ENCODE measurements at regions not wholly inside any gene's neighbourhood (a gene's known extent, or its start where the extent isn't known, plus 50 kb on each side); places are given as distances from the start of the nearest gene placed in this dataset.

- Histone ChIP-seq H3K4me1 (ENCODE audit: control insufficient read depth in 1 of 2, extremely low read depth in 1 of 2, insufficient read depth in 2 of 2, low read length in 2 of 2) (no peaks in the 10 kb centered on the region), H3K4me3 (ENCODE audit: control insufficient read depth in 1 of 2, extremely low read depth in 1 of 2, low read length in 1 of 2) (no peak overlapping the region), H3K27ac (ENCODE audit: low read length) (no peak overlapping the region), H3K27me3 (replicated peaks in 1 of 2; ENCODE audit: control insufficient read depth in 2 of 2, extremely low read depth in 1 of 2, insufficient read depth in 2 of 2, low read length in 1 of 2) (peaks cover 0 to 23% of the 10 kb centered on the region in 2 experiments), H3K9me3 (no peaks in the 10 kb centered on the region), H3K36me3 (ENCODE audit: control insufficient read depth in 2 of 2, extremely low read depth in 1 of 2, insufficient read depth in 1 of 2, low read length in 1 of 2) (no peaks in the 10 kb centered on the region)
- Mint-ChIP-seq H3K27ac (no peak overlapping the region), H3K4me3 (no peak overlapping the region), H3K36me3 (no peaks in the 10 kb centered on the region), H3K4me1 (no peaks in the 10 kb centered on the region), H3K27me3 (peaks cover 0 to 6% of the 10 kb centered on the region in 2 donors), H3K9me3 (no peaks in the 10 kb centered on the region)
- ChIA-PET POLR2A (interaction anchor here in 1 of 2 donors (0.6 kb wide), 1 partner anchor 49 kb away, joined by 17 read pairs; no protein-coding TSS in a partner anchor), CTCF (no interaction called here)
- whole genome bisulfite sequencing (ENCODE audit: insufficient coverage), result 90% methylated on average over 6 of the region's 9 CpGs
- DNase-seq, result no peak
- no peak for ATAC-seq (replicated peaks in 1 of 4)
Measured at GRCh38 chr7:3193379-3194120, 107.5 kb upstream of the SDK1 start.

- ATAC-seq (replicated peaks in 1 of 4) (no peak), DNase-seq (no peak)
- no peak overlapping the region for H3K4me3 Mint-ChIP-seq
- H3K9me3 Mint-ChIP-seq, result peaks cover 0 to 4% (median 0%) of the 10 kb centered on the region in 3 donors
- H3K4me1 ChIP-seq (ENCODE audit: control insufficient read depth in 1 of 2, extremely low read depth in 1 of 2, insufficient read depth in 2 of 2, low read length in 2 of 2), result no peaks in the 10 kb centered on the region
- CTCF ChIA-PET, result no interaction called here
- no peaks in the 10 kb centered on the region for H3K36me3 Mint-ChIP-seq
- H3K4me1 Mint-ChIP-seq, result no peaks in the 10 kb centered on the region
- H3K27ac ChIP-seq (ENCODE audit: low read length), result no peak overlapping the region
- WGBS (ENCODE audit: insufficient coverage), result 93% methylated on average over 6 of the region's 7 CpGs
- peaks cover 0 to 6% of the 10 kb centered on the region in 2 donors for H3K27me3 Mint-ChIP-seq
- no peaks in the 10 kb centered on the region for H3K9me3 ChIP-seq
- no peaks in the 10 kb centered on the region for H3K36me3 ChIP-seq (ENCODE audit: control insufficient read depth in 2 of 2, extremely low read depth in 1 of 2, insufficient read depth in 1 of 2, low read length in 1 of 2)
- H3K27ac Mint-ChIP-seq, result no peak overlapping the region
- peaks cover 0 to 17% of the 10 kb centered on the region in 2 experiments for H3K27me3 ChIP-seq (replicated peaks in 1 of 2; ENCODE audit: control insufficient read depth in 2 of 2, extremely low read depth in 1 of 2, insufficient read depth in 2 of 2, low read length in 1 of 2)
- POLR2A ChIA-PET, result no interaction called here
- no peak overlapping the region for H3K4me3 ChIP-seq (ENCODE audit: control insufficient read depth in 1 of 2, extremely low read depth in 1 of 2, low read length in 1 of 2)
Measured at GRCh38 chr7:3194501-3195141, 106.4 kb upstream of the SDK1 start.

- H3K9me3 Mint-ChIP-seq, result peaks cover 0 to 6% (median 0%) of the 10 kb centered on the region in 3 donors
- Histone ChIP-seq H3K4me3 (ENCODE audit: control insufficient read depth in 1 of 2, extremely low read depth in 1 of 2, low read length in 1 of 2) (no peak overlapping the region), H3K36me3 (ENCODE audit: control insufficient read depth in 2 of 2, extremely low read depth in 1 of 2, insufficient read depth in 1 of 2, low read length in 1 of 2) (no peaks in the 10 kb centered on the region), H3K9me3 (no peaks in the 10 kb centered on the region), H3K4me1 (ENCODE audit: control insufficient read depth in 1 of 2, extremely low read depth in 1 of 2, insufficient read depth in 2 of 2, low read length in 2 of 2) (no peaks in the 10 kb centered on the region), H3K27me3 (replicated peaks in 1 of 2; ENCODE audit: control insufficient read depth in 2 of 2, extremely low read depth in 1 of 2, insufficient read depth in 2 of 2, low read length in 1 of 2) (peaks cover 0 to 17% of the 10 kb centered on the region in 2 experiments), H3K27ac (ENCODE audit: low read length) (no peak overlapping the region)
- 89% methylated on average over 4 of the region's 6 CpGs for WGBS (ENCODE audit: insufficient coverage)
- CTCF ChIA-PET, result no interaction called here
- H3K4me1 Mint-ChIP-seq, result no peaks in the 10 kb centered on the region
- DNase-seq (no peak), ATAC-seq (replicated peaks in 1 of 4) (no peak)
- no peaks in the 10 kb centered on the region for H3K36me3 Mint-ChIP-seq
- no peak overlapping the region for H3K27ac Mint-ChIP-seq
- no peak overlapping the region for H3K4me3 Mint-ChIP-seq
- peaks cover 0 to 4% of the 10 kb centered on the region in 2 donors for H3K27me3 Mint-ChIP-seq
- POLR2A ChIA-PET, result no interaction called here
Measured at GRCh38 chr7:3195160-3195559, 105.9 kb upstream of the SDK1 start.

- peaks cover 0 to 4% of the 10 kb centered on the region in 2 donors for H3K27me3 Mint-ChIP-seq
- H3K36me3 ChIP-seq (ENCODE audit: control insufficient read depth in 2 of 2, extremely low read depth in 1 of 2, insufficient read depth in 1 of 2, low read length in 1 of 2), result no peaks in the 10 kb centered on the region
- no peak overlapping the region for H3K27ac Mint-ChIP-seq
- ATAC-seq (replicated peaks in 1 of 4) (no peak), DNase-seq (no peak)
- no peaks in the 10 kb centered on the region for H3K9me3 ChIP-seq
- H3K4me3 Mint-ChIP-seq, result no peak overlapping the region
- CTCF ChIA-PET, result no interaction called here
- 81% methylated on average over 19 of the region's 21 CpGs for WGBS (ENCODE audit: insufficient coverage)
- H3K9me3 Mint-ChIP-seq, result peaks cover 0 to 6% (median 0%) of the 10 kb centered on the region in 3 donors
- POLR2A ChIA-PET, result interaction anchor here in 1 of 2 donors (0.6 kb wide), 1 partner anchor 17 kb away, joined by 7 read pairs; no protein-coding TSS in a partner anchor
- no peaks in the 10 kb centered on the region for H3K4me1 ChIP-seq (ENCODE audit: control insufficient read depth in 1 of 2, extremely low read depth in 1 of 2, insufficient read depth in 2 of 2, low read length in 2 of 2)
- H3K27ac ChIP-seq (ENCODE audit: low read length), result no peak overlapping the region
- no peaks in the 10 kb centered on the region for H3K4me1 Mint-ChIP-seq
- H3K4me3 ChIP-seq (ENCODE audit: control insufficient read depth in 1 of 2, extremely low read depth in 1 of 2, low read length in 1 of 2), result no peak overlapping the region
- H3K27me3 ChIP-seq (replicated peaks in 1 of 2; ENCODE audit: control insufficient read depth in 2 of 2, extremely low read depth in 1 of 2, insufficient read depth in 2 of 2, low read length in 1 of 2), result peaks cover 0 to 17% of the 10 kb centered on the region in 2 experiments
- H3K36me3 Mint-ChIP-seq, result no peaks in the 10 kb centered on the region
Measured at GRCh38 chr7:3196629-3197400, 104.2 kb upstream of the SDK1 start.

GRCh38 chr7:3197567-3198213 is 103.4 kb upstream of the SDK1 start:
- H3K27ac Mint-ChIP-seq, result no peak overlapping the region
- Histone ChIP-seq H3K4me3 (ENCODE audit: control insufficient read depth in 1 of 2, extremely low read depth in 1 of 2, low read length in 1 of 2) (no peak overlapping the region), H3K4me1 (ENCODE audit: control insufficient read depth in 1 of 2, extremely low read depth in 1 of 2, insufficient read depth in 2 of 2, low read length in 2 of 2) (no peaks in the 10 kb centered on the region), H3K36me3 (ENCODE audit: control insufficient read depth in 2 of 2, extremely low read depth in 1 of 2, insufficient read depth in 1 of 2, low read length in 1 of 2) (no peaks in the 10 kb centered on the region), H3K27ac (ENCODE audit: low read length) (no peak overlapping the region), H3K9me3 (no peaks in the 10 kb centered on the region), H3K27me3 (replicated peaks in 1 of 2; ENCODE audit: control insufficient read depth in 2 of 2, extremely low read depth in 1 of 2, insufficient read depth in 2 of 2, low read length in 1 of 2) (peaks cover 0 to 17% of the 10 kb centered on the region in 2 experiments)
- ChIA-PET POLR2A (no interaction called here), CTCF (interaction anchor here (0.6 to 0.8 kb wide), 3 partner anchors 83 to 346 kb away, joined by 3 to 10 read pairs (median 4); no protein-coding TSS in a partner anchor)
- H3K4me1 Mint-ChIP-seq, result no peaks in the 10 kb centered on the region
- peaks cover 0 to 4% of the 10 kb centered on the region in 2 donors for H3K27me3 Mint-ChIP-seq
- WGBS (ENCODE audit: insufficient coverage), result 80% methylated on average over 1 of the region's 11 CpGs
- H3K36me3 Mint-ChIP-seq, result no peaks in the 10 kb centered on the region
- H3K4me3 Mint-ChIP-seq, result no peak overlapping the region
- ATAC-seq (replicated peaks in 1 of 4) (no peak), DNase-seq (no peak)
- H3K9me3 Mint-ChIP-seq, result peaks cover 0 to 6% (median 0%) of the 10 kb centered on the region in 3 donors

- H3K27me3 ChIP-seq (replicated peaks in 1 of 2; ENCODE audit: control insufficient read depth in 2 of 2, extremely low read depth in 1 of 2, insufficient read depth in 2 of 2, low read length in 1 of 2), result peaks cover 0 to 17% of the 10 kb centered on the region in 2 experiments
- H3K27me3 Mint-ChIP-seq, result peaks cover 0 to 4% of the 10 kb centered on the region in 2 donors
- no peak overlapping the region for H3K4me3 ChIP-seq (ENCODE audit: control insufficient read depth in 1 of 2, extremely low read depth in 1 of 2, low read length in 1 of 2)
- ChIA-PET POLR2A (no interaction called here), CTCF (interaction anchor here (0.6 to 0.8 kb wide), 3 partner anchors 83 to 347 kb away, joined by 3 to 10 read pairs (median 4); no protein-coding TSS in a partner anchor)
- no peak overlapping the region for H3K27ac ChIP-seq (ENCODE audit: low read length)
- no peaks in the 10 kb centered on the region for H3K9me3 ChIP-seq
- no peak overlapping the region for H3K27ac Mint-ChIP-seq
- H3K9me3 Mint-ChIP-seq, result peaks cover 0 to 6% (median 0%) of the 10 kb centered on the region in 3 donors
- ATAC-seq (replicated peaks in 1 of 4) (no peak), DNase-seq (no peak)
- no peak overlapping the region for H3K4me3 Mint-ChIP-seq
- H3K36me3 Mint-ChIP-seq, result no peaks in the 10 kb centered on the region
- H3K4me1 Mint-ChIP-seq, result no peaks in the 10 kb centered on the region
- H3K4me1 ChIP-seq (ENCODE audit: control insufficient read depth in 1 of 2, extremely low read depth in 1 of 2, insufficient read depth in 2 of 2, low read length in 2 of 2), result no peaks in the 10 kb centered on the region
- no peaks in the 10 kb centered on the region for H3K36me3 ChIP-seq (ENCODE audit: control insufficient read depth in 2 of 2, extremely low read depth in 1 of 2, insufficient read depth in 1 of 2, low read length in 1 of 2)
Measured at GRCh38 chr7:3198316-3198715, 102.7 kb upstream of the SDK1 start.

Measured in T-cell (primary cell).